WTC11 (cell line): ENCODE measurements at regions not wholly inside any gene's neighbourhood (a gene's known extent, or its start where the extent isn't known, plus 50 kb on each side); places are given as distances from the start of the nearest gene placed in this dataset.

ENCODE experiments used
- ETV6 ChIP-seq: sonication (generic); formaldehyde crosslinking; IDR thresholded peaks from 2 replicates; pipeline ENCODE4 v1.8.1; 2022; ENCODE audit warnings: mild to moderate bottlenecking, missing genetic modification reagents
- TEAD1 ChIP-seq: sonication (generic); formaldehyde crosslinking; IDR thresholded peaks from 2 replicates; pipeline ENCODE4 v1.8.0; 2022; ENCODE audit warnings: mild to moderate bottlenecking, missing genetic modification reagents

DNA sequence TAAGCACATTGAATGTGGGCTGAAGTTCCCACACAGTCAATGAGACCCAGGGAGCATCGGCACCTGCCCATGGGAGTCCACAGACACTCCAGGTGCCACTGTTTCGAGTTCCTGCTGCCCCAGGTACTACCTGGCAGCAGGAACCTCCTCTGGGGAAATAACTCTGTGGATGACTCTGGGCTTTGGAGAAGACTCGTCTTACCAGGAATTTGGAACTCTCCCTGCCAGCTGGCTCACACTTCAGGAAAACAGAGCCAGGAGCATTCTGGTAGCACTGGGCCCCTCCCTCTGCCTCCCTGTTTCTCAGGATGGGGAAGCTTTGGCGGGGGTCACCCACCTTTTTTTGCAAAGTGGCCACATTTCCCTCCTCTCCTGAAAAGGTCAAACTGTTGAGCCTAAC is 69.5 kb upstream of the MC3R start:
- no peak for TF ChIP-seq ETV6
- TF ChIP-seq TEAD1 (CRISPR knock-in tag): no peak
